Stimulated activated CD4-positive, alpha-beta T cell treated with anti-CD3 and anti-CD28 coated beads, Interleukin-1b, Interleukin-23, amount 100 ng/mL, for 24 hours (primary cell): ENCODE measurements at regions not wholly inside any gene's neighbourhood (a gene's known extent, or its start where the extent isn't known, plus 50 kb on each side); places are given as distances from the start of the nearest gene placed in this dataset.

Experiments
- DNase-seq, 4 experiments: peaks; one replicate each; pipeline ENCODE4 v3.0.0-alpha.2; 2020; ENCODE audit warnings: low read depth in 4 of 4, low spot score in 1 of 4

DNA sequence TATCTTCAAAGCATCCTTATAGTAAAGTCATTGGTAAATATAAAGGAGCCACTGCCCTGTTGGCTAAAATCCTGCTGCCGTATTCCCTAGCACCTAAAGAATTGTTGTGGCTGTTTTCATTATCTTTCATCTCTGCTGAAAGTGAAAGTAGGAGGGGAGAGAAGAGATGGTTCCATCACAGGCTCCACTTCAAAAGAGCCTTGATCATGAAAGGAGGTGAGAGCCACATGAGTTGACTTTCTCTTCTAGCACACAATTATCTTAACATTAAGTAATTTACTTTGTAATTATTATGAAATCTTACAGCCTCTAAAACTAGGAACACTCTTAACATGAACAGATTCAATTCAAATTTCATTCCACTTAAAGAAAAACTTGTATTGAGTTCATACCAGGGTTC is 1050.9 kb upstream of the LRRTM1 start:
- no peak for DNase-seq

- DNase-seq, result no peak
Measured at GRCh38 chr2:81334046-81334445, 1029.5 kb upstream of the LRRTM1 start.

DNA sequence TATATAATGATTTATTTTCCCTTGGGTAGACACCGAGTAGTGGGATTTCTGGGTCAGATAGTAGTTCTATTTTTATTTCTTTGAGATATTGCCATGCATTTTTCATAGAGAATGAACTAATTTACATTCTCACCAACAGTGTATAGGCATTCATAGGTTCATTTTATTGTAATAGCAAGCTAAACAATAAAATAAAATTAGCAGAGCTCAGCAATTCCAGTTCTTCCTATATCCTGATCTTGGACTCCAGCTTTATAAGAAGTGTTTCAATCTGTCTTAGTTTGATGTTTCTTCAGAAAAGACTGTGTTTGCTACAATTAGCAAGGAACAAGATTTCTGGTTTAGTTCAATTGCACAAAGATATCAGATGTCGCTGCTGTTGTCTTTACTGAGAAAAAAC is 1024.4 kb upstream of the LRRTM1 start:
- DNase-seq, result no peak

DNA sequence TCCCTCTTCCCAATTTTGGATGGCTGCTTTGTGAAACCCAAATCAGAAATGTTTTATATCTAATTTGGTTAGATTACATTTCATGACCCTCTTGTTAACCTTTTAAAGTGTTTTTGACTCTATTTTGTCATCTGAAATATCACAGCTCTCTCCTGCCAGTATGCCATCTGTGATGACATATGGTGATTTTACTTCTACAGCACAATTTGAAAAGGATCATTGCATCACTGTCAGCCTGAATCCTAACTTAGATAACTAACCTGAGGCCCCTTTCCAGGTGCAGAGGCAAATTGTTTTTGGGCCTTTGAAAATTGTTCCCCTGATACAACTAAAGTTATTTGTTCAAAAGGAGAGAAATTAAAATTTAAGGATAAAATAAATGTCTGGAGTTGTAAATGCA is 1023.4 kb upstream of the LRRTM1 start:
- no peak for DNase-seq

- DNase-seq, result no peak
Measured at GRCh38 chr2:81324046-81324445, 1019.5 kb upstream of the LRRTM1 start.

GRCh38 chr2:81304154-81304830 is 999.7 kb upstream of the LRRTM1 start:
- DNase-seq, result no peak

DNA sequence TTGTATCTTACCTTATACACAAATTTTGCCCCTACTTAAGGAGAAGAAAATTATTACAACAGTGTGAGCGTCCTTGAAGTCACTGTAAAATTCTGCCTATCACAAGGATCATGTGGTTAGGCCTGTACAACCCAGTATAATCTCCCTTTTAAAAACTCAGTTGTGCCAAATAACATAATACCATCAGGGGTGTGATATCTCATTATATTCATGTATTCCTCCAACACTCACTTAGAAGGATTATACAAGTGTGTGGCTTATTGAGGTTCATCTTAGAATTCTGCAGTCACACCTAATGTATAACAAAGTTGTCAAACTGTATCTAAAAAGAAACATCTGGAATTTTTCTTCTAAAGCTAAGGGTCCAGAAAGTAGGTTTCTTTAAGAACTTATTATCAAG is 998.8 kb upstream of the LRRTM1 start:
- DNase-seq, result no peak

DNA sequence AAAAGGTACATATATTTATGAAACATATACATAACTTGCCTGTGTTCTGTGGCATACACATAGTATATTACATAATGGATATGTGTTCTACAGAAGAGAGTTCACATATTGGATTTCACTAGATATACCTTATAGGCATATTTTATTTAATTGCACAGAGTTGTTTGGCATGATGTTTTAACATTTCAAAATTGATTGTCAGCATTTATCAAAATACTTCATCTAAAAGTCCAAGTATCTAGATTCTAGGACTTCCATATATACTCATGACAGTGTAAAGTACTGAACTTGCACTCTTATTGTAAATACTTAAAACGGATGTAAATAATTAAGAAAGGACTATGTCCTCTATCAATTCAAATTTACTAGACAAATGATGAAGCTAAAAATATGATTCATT is 995.3 kb upstream of the LRRTM1 start:
- DNase-seq, result no peak

DNA sequence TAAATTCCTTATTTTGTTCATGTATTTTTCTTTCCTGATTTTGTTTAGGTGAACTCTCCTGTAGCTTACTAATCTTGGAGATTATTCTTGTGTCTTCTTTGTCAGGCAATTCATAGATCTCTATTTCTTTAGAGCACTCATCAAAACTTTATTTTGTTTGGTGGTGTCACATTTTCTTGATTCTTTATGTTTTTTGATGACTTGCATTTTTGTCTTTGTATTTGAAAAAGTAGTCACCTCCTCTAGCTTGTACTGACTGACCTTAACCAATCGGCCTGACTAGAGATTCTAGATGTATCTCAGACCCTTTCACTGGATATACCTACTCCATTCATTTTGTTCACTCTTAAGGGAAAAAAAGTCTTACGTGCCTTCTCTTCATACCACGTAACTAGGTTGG is 986.3 kb upstream of the LRRTM1 start:
- no peak for DNase-seq

DNA sequence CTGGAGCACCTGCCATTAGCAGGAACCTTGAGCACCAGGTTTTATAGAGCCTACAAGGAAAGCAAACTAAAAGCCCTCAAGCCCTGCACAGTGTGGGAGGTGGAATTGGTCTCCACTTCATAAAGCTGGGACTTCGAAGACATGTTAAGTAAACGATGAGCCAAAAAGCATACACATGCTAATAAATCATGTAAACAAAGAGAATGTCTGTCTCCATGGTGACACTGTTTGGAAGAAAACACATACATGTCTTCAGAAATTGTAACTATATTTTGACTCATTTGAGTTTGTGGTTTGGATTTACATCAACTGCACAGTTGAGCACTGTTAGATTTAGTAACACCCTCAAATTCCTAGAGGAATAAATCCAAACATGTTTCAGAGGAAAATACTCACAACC is 978.5 kb upstream of the LRRTM1 start:
- no peak for DNase-seq

GRCh38 chr2:81282151-81282769 is 977.7 kb upstream of the LRRTM1 start:
- no peak for DNase-seq

- DNase-seq, result no peak
Measured at GRCh38 chr2:81276595-81276994, 972.0 kb upstream of the LRRTM1 start.

GRCh38 chr2:81266106-81266505 is 961.6 kb upstream of the LRRTM1 start:
- DNase-seq, result no peak

GRCh38 chr2:81263989-81264388 is 959.4 kb upstream of the LRRTM1 start:
- DNase-seq, result no peak

DNA sequence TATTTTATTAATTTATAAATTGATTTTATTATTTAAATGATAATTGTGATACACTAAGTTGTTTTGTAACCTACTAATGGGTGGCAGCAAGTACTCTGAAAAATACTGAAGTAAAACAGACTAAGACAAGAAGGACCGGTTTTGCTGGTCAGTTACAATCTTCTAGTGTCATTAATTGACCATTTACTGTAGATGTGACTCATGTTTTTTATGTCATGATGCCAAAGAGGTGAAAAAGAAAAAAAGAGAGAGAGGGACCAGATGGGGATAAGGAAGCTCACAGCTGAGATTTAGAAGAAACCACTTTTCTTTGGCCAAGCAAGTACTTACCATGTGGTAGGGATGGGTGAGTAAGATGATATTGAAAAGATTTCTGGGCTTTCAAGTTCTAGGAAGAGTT is 955.8 kb upstream of the LRRTM1 start:
- no peak for DNase-seq

DNA sequence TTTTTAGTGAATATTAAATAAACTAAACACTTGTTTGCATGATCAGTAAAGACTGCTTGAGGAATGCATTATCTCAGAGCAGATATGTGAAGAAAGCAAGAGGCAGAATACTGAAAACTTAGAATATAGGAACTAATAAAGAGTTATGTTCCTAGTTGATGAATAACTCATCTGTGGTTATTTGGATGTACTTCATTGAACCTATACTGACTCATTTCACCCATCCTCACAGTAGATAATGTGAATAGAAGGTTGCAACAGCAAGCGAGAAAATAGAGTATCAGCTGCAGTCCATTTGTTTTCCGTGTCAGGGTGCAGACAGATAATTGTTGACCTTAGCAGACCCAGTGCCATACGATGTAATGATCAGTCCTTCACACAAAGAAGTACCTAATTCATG is 945.7 kb upstream of the LRRTM1 start:
- DNase-seq, result no peak

- DNase-seq, result no peak
Measured at GRCh38 chr2:81249152-81249551, 944.6 kb upstream of the LRRTM1 start.

DNA sequence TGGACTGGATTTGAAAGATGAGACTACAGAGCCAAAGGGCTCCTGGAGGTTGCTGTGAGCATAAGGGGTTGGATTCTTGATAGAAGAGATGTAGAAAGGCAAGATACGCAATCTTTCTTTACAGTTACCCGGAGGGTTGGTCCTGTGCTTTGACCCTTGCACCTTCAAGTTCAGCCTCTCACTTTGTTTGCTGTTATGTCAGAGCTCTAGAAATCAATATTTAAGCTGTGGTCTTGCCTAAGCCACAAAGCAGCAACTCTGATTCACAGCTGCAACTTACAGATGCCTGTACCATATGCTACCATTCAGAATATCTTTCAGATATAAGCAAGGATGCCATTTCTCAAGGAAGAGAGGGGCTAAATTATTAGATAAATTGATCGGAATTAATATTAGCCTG is 943.1 kb upstream of the LRRTM1 start:
- DNase-seq, result no peak

GRCh38 chr2:81242501-81242900 is 937.9 kb upstream of the LRRTM1 start:
- DNase-seq, result no peak

DNA sequence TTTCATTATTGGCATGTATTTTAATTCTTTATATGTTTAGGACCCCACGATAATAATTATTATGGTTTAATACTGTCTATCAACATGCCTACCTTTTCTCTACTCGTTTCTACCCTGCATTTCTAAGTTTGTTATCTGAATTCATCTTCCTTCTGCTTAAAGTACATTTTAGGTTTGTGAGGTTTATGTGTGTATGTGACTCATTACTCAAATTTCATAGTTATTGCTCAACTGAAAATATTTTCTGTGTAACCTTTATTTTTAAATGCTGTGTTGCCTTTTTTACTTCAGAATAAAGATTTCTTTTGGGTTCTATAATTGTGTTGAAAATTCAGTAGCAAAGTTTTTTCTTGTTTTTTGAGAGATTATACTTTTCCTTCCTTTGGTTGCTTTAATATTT is 933.9 kb upstream of the LRRTM1 start:
- DNase-seq, result no peak

- DNase-seq, result no peak
Measured at GRCh38 chr2:81235601-81236000, 931.0 kb upstream of the LRRTM1 start.

GRCh38 chr2:81234711-81235110 is 930.2 kb upstream of the LRRTM1 start:
- DNase-seq, result no peak

DNA sequence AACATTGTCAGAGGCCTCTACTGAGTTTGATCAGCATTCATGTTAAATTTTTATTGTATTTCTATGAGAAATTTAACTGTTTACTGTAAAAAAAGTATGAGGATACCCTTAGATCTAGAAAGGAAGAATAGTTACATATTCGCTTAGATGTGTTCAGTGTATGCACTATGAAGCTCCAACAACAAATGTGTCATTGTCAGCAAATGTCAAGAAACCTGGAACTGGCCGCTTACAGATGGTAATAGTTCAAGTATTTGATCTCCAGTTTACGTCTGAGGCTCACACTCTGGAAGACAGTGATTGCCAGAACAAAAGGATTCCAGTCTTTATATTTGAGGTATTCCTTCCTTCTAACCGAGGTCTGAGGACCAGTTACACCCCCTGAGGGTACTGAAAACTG is 921.2 kb upstream of the LRRTM1 start:
- DNase-seq, result no peak
